ENCODE measurements at regions not wholly inside any gene's neighbourhood (a gene's known extent, or its start where the extent isn't known, plus 50 kb on each side); places are given as distances from the start of the nearest gene placed in this dataset.
"Not testable (repeated sequence)": the region's sequence is repeated elsewhere in the genome, so short reads cannot be mapped to it uniquely, and the experiment has no call there.

DNA sequence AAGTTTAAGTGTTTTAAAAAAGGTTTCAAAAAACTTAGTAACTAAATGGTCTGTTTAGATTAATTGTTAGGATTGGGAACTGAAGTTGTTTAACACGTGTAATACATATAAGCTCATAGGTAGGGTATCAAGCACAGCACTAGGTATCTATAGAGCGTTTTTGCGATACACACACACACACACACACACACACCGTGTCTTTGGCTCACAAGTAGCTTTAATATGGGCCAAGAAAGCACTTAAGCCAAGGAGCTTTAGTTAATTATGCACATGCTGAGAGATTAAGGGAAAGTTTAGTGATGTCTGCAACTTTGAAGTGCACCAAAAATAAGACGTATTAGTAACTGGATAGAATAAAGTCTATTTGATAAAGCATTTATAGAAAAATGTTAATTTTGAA lies 93.8 kb upstream of the CNTNAP2 start:
- no peak for DNase-seq (ENCODE audit: low read depth in 1 of 2, low spot score in 1 of 2)

DNA sequence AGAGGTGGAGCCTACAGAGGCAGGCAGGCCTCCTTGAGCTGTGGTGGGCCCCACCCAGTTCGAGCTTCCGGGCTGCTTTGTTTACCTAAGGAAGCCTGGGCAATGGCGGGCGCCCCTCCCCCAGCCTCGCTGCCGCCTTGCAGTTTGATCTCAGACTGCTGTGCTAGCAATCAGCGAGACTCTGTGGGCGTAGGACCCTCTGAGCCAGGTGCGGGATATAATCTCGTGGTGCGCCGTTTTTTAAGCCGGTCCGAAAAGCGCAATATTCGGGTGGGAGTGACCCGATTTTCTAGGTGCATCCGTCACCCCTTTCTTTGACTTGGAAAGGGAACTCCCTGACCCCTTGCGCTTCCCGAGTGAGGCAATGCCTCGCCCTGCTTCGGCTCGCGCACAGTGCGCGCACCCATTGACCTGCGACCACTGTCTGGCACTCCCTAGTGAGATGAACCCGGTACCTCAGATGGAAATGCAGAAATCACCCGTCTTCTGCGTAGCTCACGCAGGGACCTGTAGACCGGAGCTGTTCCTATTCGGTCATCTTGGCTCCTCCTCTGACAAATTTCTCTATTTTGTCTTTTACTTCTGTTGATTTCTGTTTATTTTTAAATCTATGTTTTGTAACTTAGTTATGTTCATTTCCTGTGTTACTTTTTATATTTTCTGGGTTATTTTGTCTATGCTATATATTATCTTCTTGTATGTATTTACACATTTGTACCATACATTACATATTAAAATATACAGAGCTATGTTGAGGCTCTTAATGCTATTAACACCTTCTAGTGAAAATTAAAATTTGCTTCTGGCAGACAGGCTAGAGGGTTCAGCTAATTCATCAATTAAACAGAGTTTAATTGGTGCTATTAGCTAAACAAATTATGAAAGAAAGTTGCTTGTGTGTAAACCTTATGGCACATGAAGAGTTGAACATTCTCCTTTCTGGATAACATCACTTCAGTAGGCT lies 97.3 kb upstream of the CNTNAP2 start:
- not testable (repeated sequence) for H3K9me3 ChIP-seq (ENCODE audit: low read depth); H3K4me1 ChIP-seq (ENCODE audit: low read depth); H3K27me3 ChIP-seq; H3K27ac ChIP-seq; H3K4me3 ChIP-seq; DNase-seq (ENCODE audit: low read depth in 1 of 2, low spot score in 1 of 2); H3K36me3 ChIP-seq

More for the DNA sequence above, 93.8 kb upstream of the CNTNAP2 start:
- Histone ChIP-seq H3K4me3 (no peak overlapping the region), H3K27me3 (no peaks in the 10 kb centered on the region), H3K36me3 (no peaks in the 10 kb centered on the region), H3K4me1 (ENCODE audit: low read depth) (no peaks in the 10 kb centered on the region), H3K9me3 (ENCODE audit: low read depth) (no peaks in the 10 kb centered on the region), H3K27ac (no peak overlapping the region)
- TF ChIP-seq, protein P1, sequence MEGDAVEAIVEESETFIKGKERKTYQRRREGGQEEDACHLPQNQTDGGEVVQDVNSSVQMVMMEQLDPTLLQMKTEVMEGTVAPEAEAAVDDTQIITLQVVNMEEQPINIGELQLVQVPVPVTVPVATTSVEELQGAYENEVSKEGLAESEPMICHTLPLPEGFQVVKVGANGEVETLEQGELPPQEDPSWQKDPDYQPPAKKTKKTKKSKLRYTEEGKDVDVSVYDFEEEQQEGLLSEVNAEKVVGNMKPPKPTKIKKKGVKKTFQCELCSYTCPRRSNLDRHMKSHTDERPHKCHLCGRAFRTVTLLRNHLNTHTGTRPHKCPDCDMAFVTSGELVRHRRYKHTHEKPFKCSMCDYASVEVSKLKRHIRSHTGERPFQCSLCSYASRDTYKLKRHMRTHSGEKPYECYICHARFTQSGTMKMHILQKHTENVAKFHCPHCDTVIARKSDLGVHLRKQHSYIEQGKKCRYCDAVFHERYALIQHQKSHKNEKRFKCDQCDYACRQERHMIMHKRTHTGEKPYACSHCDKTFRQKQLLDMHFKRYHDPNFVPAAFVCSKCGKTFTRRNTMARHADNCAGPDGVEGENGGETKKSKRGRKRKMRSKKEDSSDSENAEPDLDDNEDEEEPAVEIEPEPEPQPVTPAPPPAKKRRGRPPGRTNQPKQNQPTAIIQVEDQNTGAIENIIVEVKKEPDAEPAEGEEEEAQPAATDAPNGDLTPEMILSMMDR (IDR thresholded peaks at IDR 0.05; ENCODE audit: low read depth, low read length): no peak

DNA sequence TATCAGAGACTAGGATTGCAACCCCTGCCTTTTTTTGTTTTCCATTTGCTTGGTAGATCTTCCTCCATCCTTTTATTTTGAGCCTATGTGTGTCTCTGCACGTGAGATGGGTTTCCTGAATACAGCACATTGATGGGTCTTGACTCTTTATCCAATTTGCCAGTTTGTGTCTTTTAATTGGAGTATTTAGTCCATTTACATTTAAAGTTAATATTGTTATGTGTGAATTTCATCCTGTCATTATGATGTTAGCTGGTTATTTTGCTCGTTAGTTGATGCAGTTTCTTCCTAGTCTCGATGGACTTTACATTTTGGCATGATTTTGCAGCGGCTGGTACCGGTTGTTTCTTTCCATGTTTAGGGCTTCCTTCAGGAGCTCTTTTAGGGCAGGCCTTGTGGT lies 99.2 kb upstream of the CNTNAP2 start:
- H3K4me3 ChIP-seq; H3K36me3 ChIP-seq; DNase-seq (ENCODE audit: low read depth in 1 of 2, low spot score in 1 of 2); H3K27ac ChIP-seq; H3K27me3 ChIP-seq; H3K4me1 ChIP-seq (ENCODE audit: low read depth); H3K9me3 ChIP-seq (ENCODE audit: low read depth): not testable (repeated sequence)

DNA sequence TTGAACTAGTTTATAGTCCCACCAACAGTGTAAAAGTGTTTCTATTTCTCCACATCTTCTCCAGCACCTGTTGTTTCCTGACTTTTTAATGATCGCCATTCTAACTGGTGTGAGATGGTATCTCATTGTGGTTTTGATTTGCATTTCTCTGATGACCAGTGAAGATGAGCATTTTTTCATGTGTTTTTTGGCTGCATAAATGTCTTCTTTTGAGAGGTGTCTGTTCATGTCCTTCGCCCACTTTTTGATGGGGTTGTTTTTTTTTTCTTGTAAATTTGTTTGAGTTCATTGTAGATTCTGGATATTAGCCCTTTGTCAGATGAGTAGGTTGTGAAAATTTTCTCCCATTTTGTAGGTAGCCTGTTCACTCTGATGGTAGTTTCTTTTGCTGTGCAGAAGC lies 102.4 kb upstream of the CNTNAP2 start:
- not testable (repeated sequence) for H3K27ac ChIP-seq; H3K27me3 ChIP-seq; H3K36me3 ChIP-seq; H3K9me3 ChIP-seq (ENCODE audit: low read depth); H3K4me1 ChIP-seq (ENCODE audit: low read depth); H3K4me3 ChIP-seq; DNase-seq (ENCODE audit: low read depth in 1 of 2, low spot score in 1 of 2)

DNA sequence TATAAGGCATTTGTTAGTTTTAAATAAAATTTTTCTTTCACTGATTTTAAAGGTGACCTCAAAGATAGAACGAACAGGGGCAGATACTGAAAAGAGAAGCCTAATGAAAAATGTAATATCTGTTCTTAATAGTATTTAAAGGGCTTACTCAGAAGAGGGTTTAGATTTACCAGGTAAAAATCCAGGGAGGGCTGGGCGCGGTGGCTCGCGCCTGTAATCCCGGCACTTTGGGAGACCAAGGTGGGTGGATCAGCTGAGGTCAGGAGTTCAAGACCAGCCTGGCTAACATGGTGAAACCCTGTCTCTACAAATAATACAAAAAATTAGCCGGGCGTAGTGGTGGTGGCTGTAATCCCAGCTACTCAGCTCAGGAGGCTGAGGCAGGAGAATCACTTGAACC lies 108.3 kb upstream of the CNTNAP2 start:
- TF ChIP-seq, protein P1 (IDR thresholded peaks at IDR 0.05; ENCODE audit: low read depth, low read length): no peak
- Histone ChIP-seq H3K27me3 (peaks cover 6% of the 10 kb centered on the region), H3K4me3 (no peak overlapping the region), H3K9me3 (ENCODE audit: low read depth) (no peaks in the 10 kb centered on the region), H3K36me3 (no peaks in the 10 kb centered on the region), H3K4me1 (ENCODE audit: low read depth) (no peaks in the 10 kb centered on the region), H3K27ac (no peak overlapping the region)
- DNase-seq (ENCODE audit: low read depth in 1 of 2, low spot score in 1 of 2): no peak

DNA sequence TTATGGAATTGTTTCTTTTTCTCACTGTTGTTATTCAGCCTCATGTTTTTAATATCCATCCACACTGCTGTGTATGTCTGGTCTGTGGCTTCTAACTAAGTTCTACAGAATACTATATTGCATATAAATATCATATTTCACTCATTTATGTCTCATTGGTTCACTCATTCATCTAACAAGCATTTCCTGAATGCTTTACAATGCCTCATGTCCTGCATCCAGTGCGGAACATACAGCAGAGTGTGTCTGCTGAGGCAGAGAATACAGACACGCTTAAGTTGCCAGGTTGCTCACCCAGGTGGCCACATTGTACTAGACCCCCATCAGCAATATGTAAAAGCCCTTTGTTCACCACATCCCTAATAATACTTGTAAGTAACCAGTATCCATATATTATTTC lies 111.8 kb upstream of the CNTNAP2 start:
- Histone ChIP-seq H3K27ac (no peak overlapping the region), H3K36me3 (no peaks in the 10 kb centered on the region), H3K4me3 (no peak overlapping the region), H3K9me3 (ENCODE audit: low read depth) (no peaks in the 10 kb centered on the region), H3K4me1 (ENCODE audit: low read depth) (peaks cover 6% of the 10 kb centered on the region), H3K27me3 (peaks cover 6% of the 10 kb centered on the region)
- no peak for DNase-seq (ENCODE audit: low read depth in 1 of 2, low spot score in 1 of 2)
- TF ChIP-seq, protein P1 (IDR thresholded peaks at IDR 0.05; ENCODE audit: low read depth, low read length): no peak

DNA sequence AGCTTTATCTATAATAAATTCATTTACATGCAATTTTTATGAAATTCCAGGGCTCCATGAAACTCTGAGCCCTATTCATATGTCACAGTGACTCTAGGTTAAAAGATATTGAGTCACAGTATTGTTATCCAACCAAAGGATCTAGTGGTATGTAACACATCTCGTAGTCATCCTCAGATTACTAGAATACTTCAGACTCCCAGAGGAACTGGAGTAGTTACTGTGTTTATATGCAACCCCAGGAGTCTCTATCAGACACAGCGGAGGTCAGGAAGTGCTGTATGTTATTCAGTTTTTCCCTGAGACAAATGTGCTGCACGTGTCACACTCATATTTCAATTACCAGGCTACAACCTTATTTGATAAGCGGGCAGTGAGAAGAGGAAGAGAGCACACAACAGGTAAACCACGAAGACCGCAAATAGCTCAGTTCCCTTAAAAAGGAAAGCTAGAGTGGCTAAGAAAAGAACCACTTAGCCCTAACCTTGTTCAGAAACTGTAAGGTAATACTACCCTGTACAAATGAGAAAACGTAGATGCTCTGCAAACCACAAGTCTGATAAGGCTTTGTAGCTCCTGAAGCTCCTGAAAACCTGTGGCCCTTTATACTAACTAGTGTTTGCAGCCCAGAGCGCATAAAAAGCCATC lies 114.0 kb upstream of the CNTNAP2 start:
- TF ChIP-seq, protein P1 (IDR thresholded peaks at IDR 0.05; ENCODE audit: low read depth, low read length): no peak
- Histone ChIP-seq H3K4me3 (no peak overlapping the region), H3K27me3 (peaks cover 6% of the 10 kb centered on the region), H3K27ac (no peak overlapping the region), H3K36me3 (no peaks in the 10 kb centered on the region), H3K9me3 (ENCODE audit: low read depth) (no peaks in the 10 kb centered on the region), H3K4me1 (ENCODE audit: low read depth) (peaks cover 6% of the 10 kb centered on the region)
- DNase-seq (ENCODE audit: low read depth in 1 of 2, low spot score in 1 of 2): no peak
